ENCODE measurements at regions not wholly inside any gene's neighbourhood (a gene's known extent, or its start where the extent isn't known, plus 50 kb on each side); places are given as distances from the start of the nearest gene placed in this dataset.

GRCh38 chr7:50155755-50156154, 62.7 kb upstream of the ZPBP start:
- TF ChIP-seq CTCF (IDR thresholded peaks at IDR 0.05; ENCODE audit: low read length) (no peak), EZH2 (IDR thresholded peaks at IDR 0.05; ENCODE audit: borderline replicate concordance, low read length) (no peak)
